H1 (cell line): ENCODE measurements at regions not wholly inside any gene's neighbourhood (a gene's known extent, or its start where the extent isn't known, plus 50 kb on each side); places are given as distances from the start of the nearest gene placed in this dataset.

Source experiments
- BACH1 ChIP-seq: IDR thresholded peaks from 2 replicates; pipeline ENCODE4 v1.6.1; 2012; ENCODE audit warnings: low read length, improper control_type of control experiment
- CBX5 ChIP-seq: fragments of 300-800, 300-1000 bp; sonication (generic); IDR thresholded peaks from 2 replicates; pipeline ENCODE4 v1.7.1; 2016; ENCODE audit warnings: antibody characterized with exemption, low read length, low read depth
- CEBPB ChIP-seq: IDR thresholded peaks from 2 replicates; pipeline ENCODE4 v1.6.1; 2012; ENCODE audit warnings: low read depth, low read length
- FOSL1 ChIP-seq: IDR thresholded peaks from 2 replicates; pipeline ENCODE4 v1.6.1; 2011; ENCODE audit warnings: mild to moderate bottlenecking, low read depth, low read length, moderate library complexity; ENCODE audit not compliant: insufficient read depth
- JUND ChIP-seq: IDR thresholded peaks from 2 replicates; pipeline ENCODE4 v1.6.1; 2011; ENCODE audit warnings: mild to moderate bottlenecking, improper control_type of control experiment, low read length
- TCF12 ChIP-seq: IDR thresholded peaks from 2 replicates; pipeline ENCODE4 v1.6.1; 2011; ENCODE audit warnings: low read depth, mild to moderate bottlenecking, low read length
- ZNF274 ChIP-seq: IDR thresholded peaks from 2 replicates; pipeline ENCODE4 v1.7.0; 2012; ENCODE audit warnings: low read length, borderline replicate concordance; ENCODE audit errors: extremely low read depth
- TF ChIP-seq, protein P1 (sequence below): fragments of 300-600 bp; sonication (generic); IDR thresholded peaks from 2 replicates; pipeline ENCODE4 v1.7.1; 2012; ENCODE audit warnings: low read length, moderate library complexity, mild to moderate bottlenecking, inconsistent platforms; ENCODE audit not compliant: insufficient replicate concordance

DNA sequence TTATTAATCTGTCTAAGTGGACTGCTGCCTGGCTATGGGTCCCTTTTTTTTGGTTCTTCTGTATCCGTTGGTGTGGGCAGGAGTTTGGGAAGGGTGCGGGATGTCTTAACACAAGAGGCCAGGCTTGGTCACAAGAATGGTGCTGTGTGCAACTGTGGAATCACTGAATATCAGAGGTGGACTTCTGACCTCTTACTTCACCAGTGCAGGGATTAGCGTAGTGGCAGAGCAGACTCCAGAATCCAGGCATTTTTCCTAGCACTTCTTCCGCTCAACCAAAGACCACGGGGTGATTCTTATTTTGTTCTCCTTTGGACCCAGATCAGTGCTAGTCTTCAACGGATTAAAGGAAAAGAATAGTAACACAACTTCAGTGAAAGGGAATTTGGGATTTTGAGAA is 254.3 kb upstream of the TNP1 start (continued):
- TF ChIP-seq, protein P1, sequence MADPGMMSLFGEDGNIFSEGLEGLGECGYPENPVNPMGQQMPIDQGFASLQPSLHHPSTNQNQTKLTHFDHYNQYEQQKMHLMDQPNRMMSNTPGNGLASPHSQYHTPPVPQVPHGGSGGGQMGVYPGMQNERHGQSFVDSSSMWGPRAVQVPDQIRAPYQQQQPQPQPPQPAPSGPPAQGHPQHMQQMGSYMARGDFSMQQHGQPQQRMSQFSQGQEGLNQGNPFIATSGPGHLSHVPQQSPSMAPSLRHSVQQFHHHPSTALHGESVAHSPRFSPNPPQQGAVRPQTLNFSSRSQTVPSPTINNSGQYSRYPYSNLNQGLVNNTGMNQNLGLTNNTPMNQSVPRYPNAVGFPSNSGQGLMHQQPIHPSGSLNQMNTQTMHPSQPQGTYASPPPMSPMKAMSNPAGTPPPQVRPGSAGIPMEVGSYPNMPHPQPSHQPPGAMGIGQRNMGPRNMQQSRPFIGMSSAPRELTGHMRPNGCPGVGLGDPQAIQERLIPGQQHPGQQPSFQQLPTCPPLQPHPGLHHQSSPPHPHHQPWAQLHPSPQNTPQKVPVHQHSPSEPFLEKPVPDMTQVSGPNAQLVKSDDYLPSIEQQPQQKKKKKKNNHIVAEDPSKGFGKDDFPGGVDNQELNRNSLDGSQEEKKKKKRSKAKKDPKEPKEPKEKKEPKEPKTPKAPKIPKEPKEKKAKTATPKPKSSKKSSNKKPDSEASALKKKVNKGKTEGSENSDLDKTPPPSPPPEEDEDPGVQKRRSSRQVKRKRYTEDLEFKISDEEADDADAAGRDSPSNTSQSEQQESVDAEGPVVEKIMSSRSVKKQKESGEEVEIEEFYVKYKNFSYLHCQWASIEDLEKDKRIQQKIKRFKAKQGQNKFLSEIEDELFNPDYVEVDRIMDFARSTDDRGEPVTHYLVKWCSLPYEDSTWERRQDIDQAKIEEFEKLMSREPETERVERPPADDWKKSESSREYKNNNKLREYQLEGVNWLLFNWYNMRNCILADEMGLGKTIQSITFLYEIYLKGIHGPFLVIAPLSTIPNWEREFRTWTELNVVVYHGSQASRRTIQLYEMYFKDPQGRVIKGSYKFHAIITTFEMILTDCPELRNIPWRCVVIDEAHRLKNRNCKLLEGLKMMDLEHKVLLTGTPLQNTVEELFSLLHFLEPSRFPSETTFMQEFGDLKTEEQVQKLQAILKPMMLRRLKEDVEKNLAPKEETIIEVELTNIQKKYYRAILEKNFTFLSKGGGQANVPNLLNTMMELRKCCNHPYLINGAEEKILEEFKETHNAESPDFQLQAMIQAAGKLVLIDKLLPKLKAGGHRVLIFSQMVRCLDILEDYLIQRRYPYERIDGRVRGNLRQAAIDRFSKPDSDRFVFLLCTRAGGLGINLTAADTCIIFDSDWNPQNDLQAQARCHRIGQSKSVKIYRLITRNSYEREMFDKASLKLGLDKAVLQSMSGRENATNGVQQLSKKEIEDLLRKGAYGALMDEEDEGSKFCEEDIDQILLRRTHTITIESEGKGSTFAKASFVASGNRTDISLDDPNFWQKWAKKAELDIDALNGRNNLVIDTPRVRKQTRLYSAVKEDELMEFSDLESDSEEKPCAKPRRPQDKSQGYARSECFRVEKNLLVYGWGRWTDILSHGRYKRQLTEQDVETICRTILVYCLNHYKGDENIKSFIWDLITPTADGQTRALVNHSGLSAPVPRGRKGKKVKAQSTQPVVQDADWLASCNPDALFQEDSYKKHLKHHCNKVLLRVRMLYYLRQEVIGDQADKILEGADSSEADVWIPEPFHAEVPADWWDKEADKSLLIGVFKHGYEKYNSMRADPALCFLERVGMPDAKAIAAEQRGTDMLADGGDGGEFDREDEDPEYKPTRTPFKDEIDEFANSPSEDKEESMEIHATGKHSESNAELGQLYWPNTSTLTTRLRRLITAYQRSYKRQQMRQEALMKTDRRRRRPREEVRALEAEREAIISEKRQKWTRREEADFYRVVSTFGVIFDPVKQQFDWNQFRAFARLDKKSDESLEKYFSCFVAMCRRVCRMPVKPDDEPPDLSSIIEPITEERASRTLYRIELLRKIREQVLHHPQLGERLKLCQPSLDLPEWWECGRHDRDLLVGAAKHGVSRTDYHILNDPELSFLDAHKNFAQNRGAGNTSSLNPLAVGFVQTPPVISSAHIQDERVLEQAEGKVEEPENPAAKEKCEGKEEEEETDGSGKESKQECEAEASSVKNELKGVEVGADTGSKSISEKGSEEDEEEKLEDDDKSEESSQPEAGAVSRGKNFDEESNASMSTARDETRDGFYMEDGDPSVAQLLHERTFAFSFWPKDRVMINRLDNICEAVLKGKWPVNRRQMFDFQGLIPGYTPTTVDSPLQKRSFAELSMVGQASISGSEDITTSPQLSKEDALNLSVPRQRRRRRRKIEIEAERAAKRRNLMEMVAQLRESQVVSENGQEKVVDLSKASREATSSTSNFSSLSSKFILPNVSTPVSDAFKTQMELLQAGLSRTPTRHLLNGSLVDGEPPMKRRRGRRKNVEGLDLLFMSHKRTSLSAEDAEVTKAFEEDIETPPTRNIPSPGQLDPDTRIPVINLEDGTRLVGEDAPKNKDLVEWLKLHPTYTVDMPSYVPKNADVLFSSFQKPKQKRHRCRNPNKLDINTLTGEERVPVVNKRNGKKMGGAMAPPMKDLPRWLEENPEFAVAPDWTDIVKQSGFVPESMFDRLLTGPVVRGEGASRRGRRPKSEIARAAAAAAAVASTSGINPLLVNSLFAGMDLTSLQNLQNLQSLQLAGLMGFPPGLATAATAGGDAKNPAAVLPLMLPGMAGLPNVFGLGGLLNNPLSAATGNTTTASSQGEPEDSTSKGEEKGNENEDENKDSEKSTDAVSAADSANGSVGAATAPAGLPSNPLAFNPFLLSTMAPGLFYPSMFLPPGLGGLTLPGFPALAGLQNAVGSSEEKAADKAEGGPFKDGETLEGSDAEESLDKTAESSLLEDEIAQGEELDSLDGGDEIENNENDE = no peak
- TF ChIP-seq CBX5 (no peak), ZNF274 (no peak), JUND (no peak), BACH1 (no peak), CEBPB (no peak), FOSL1 (no peak), TCF12 (no peak)
